ENCODE measurements at regions not wholly inside any gene's neighbourhood (a gene's known extent, or its start where the extent isn't known, plus 50 kb on each side); places are given as distances from the start of the nearest gene placed in this dataset.
A peak's percentile ranks its signal among the peaks of the same experiment; 100 is the strongest.
"Not testable (repeated sequence)": the region's sequence is repeated elsewhere in the genome, so short reads cannot be mapped to it uniquely, and the experiment has no call there.

- DNase-seq, result no peak
These were observed 161.3 kb downstream of the KLF13 start for GRCh38 chr15:31487811-31488436.

GRCh38 chr15:31488437-31489204 lies 162.0 kb downstream of the KLF13 start:
- peak; percentile 57 for DNase-seq

GRCh38 chr15:31489281-31489680 lies 162.6 kb downstream of the KLF13 start:
- no peak for DNase-seq

- DNase-seq, result no peak
These were observed 163.4 kb downstream of the KLF13 start for GRCh38 chr15:31489801-31490646.

GRCh38 chr15:31494786-31495185 lies 168.2 kb downstream of the KLF13 start:
- no peak for DNase-seq

- no peak for DNase-seq
These were observed 168.6 kb downstream of the KLF13 start for GRCh38 chr15:31495281-31495680.

GRCh38 chr15:31497838-31498237 lies 171.2 kb downstream of the KLF13 start:
- no peak for DNase-seq

GRCh38 chr15:31498329-31498728 lies 171.7 kb downstream of the KLF13 start:
- no peak for DNase-seq

- DNase-seq, result no peak
These were observed 172.1 kb downstream of the KLF13 start for GRCh38 chr15:31498756-31499155.

- no peak for DNase-seq
These were observed 172.8 kb downstream of the KLF13 start for GRCh38 chr15:31499236-31499952.

- DNase-seq, result no peak
These were observed 173.5 kb downstream of the KLF13 start for GRCh38 chr15:31499953-31500765.

- DNase-seq, result no peak
These were observed 174.3 kb downstream of the KLF13 start for GRCh38 chr15:31500766-31501449.

GRCh38 chr15:31501536-31502157 lies 175.0 kb downstream of the KLF13 start:
- DNase-seq, result no peak

GRCh38 chr15:31502541-31503229 lies 176.1 kb downstream of the KLF13 start:
- no peak for DNase-seq

GRCh38 chr15:31503256-31503655 lies 176.6 kb downstream of the KLF13 start:
- no peak for DNase-seq

- no peak for DNase-seq
These were observed 177.3 kb downstream of the KLF13 start for GRCh38 chr15:31503758-31504461.

GRCh38 chr15:31504462-31504839 lies 177.8 kb downstream of the KLF13 start:
- DNase-seq, result no peak

- not testable (repeated sequence) for DNase-seq
These were observed 180.9 kb downstream of the KLF13 start for GRCh38 chr15:31507573-31507972.

GRCh38 chr15:31508656-31509055 lies 182.0 kb downstream of the KLF13 start:
- no peak for DNase-seq

All from right kidney (tissue), 1 donor.